Trophoblast cell (in vitro differentiated cells and primary cell): ENCODE measurements at regions not wholly inside any gene's neighbourhood (a gene's known extent, or its start where the extent isn't known, plus 50 kb on each side); places are given as distances from the start of the nearest gene placed in this dataset.

Experiments used
- DNase-seq, 2 donors: peaks; one replicate each; pipeline ENCODE4 v3.0.0-alpha.2; 2016
- H2AFZ ChIP-seq: 2 replicates; pipeline ENCODE4 v1.6.1; 2013; ENCODE audit warnings: low read length, moderate library complexity, mild to moderate bottlenecking; ENCODE audit not compliant: insufficient read depth, poor library complexity
- H2AK5ac ChIP-seq: 2 replicates; pipeline ENCODE4 v1.6.1; 2013; ENCODE audit warnings: mild to moderate bottlenecking, low read length
- H2BK120ac ChIP-seq: 2 replicates; pipeline ENCODE4 v1.6.1; 2013; ENCODE audit warnings: low read length, mild to moderate bottlenecking, moderate library complexity; ENCODE audit not compliant: insufficient read depth, poor library complexity
- H2BK12ac ChIP-seq: 2 replicates; pipeline ENCODE4 v1.6.1; 2013; ENCODE audit warnings: mild to moderate bottlenecking, low read length, moderate library complexity
- H2BK5ac ChIP-seq: 2 replicates; pipeline ENCODE4 v1.6.1; 2013; ENCODE audit warnings: low read length, low read depth, moderate library complexity, mild to moderate bottlenecking; ENCODE audit not compliant: poor library complexity
- H3K14ac ChIP-seq: 2 replicates; pipeline ENCODE4 v1.6.1; 2013; ENCODE audit warnings: mild to moderate bottlenecking, low read length
- H3K18ac ChIP-seq: 2 replicates; pipeline ENCODE4 v1.6.1; 2013; ENCODE audit warnings: mild to moderate bottlenecking, low read length
- H3K23ac ChIP-seq: 2 replicates; pipeline ENCODE4 v1.6.1; 2013; ENCODE audit warnings: low read length
- H3K27ac ChIP-seq: 2 replicates; pipeline ENCODE4 v1.5.1; 2013; ENCODE audit warnings: low read depth, mild to moderate bottlenecking, inconsistent platforms, low read length, moderate library complexity
- H3K27me3 ChIP-seq: 2 replicates; pipeline ENCODE4 v1.6.1; 2013; ENCODE audit warnings: inconsistent platforms, mild to moderate bottlenecking, low read length, moderate library complexity; ENCODE audit not compliant: insufficient read depth
- H3K36me3 ChIP-seq, 2 experiments: 1 replicate in 1 of 2; 2 replicates in 1 of 2; pipeline ENCODE4 v1.6.1; 2013; ENCODE audit warnings: low read length in 2 of 2, mild to moderate bottlenecking in 2 of 2, moderate library complexity in 1 of 2; ENCODE audit not compliant: insufficient read depth in 2 of 2, control insufficient read depth in 1 of 2
- H3K4ac ChIP-seq: 2 replicates; pipeline ENCODE4 v1.6.1; 2013; ENCODE audit warnings: low read depth, mild to moderate bottlenecking, low read length, moderate library complexity
- H3K4me1 ChIP-seq, 2 experiments: 1 replicate in 1 of 2; 2 replicates in 1 of 2; pipeline ENCODE4 v1.6.1; 2013; ENCODE audit warnings: low read length in 2 of 2, mild to moderate bottlenecking in 2 of 2, moderate library complexity in 1 of 2; ENCODE audit not compliant: insufficient read depth in 2 of 2, control insufficient read depth in 1 of 2
- H3K4me2 ChIP-seq: 2 replicates; pipeline ENCODE4 v1.6.1; 2013; ENCODE audit warnings: inconsistent platforms, mild to moderate bottlenecking, low read length, moderate library complexity
- H3K4me3 ChIP-seq: 2 replicates; pipeline ENCODE4 v1.5.1; 2013; ENCODE audit warnings: mild to moderate bottlenecking, low read depth, low read length, inconsistent platforms
- H3K79me1 ChIP-seq: one replicate; pipeline ENCODE4 v1.6.1; 2013; ENCODE audit warnings: low read length
- H3K79me2 ChIP-seq: 2 replicates; pipeline ENCODE4 v1.6.1; 2013; ENCODE audit warnings: low read length, mild to moderate bottlenecking; ENCODE audit not compliant: control insufficient read depth, insufficient read depth, poor library complexity
- H3K9ac ChIP-seq: 2 replicates; pipeline ENCODE4 v1.6.1; 2013; ENCODE audit warnings: mild to moderate bottlenecking, low read length
- H3K9me3 ChIP-seq: 2 replicates; pipeline ENCODE4 v1.6.1; 2013; ENCODE audit warnings: low read depth, mild to moderate bottlenecking, control low read depth, inconsistent platforms, low read length; ENCODE audit not compliant: insufficient read depth
- H4K12ac ChIP-seq: 2 replicates; pipeline ENCODE4 v1.6.1; 2013; ENCODE audit warnings: low read depth, mild to moderate bottlenecking, low read length, moderate library complexity
- H4K8ac ChIP-seq: 2 replicates; pipeline ENCODE4 v1.6.1; 2013; ENCODE audit warnings: low read depth, mild to moderate bottlenecking, low read length, moderate library complexity
- H4K91ac ChIP-seq: one replicate; pipeline ENCODE4 v1.6.1; 2013; ENCODE audit warnings: low read depth, mild to moderate bottlenecking, low read length, moderate library complexity
- WGBS: extraction: QIAGEN DNeasy Blood & Tissue Kit; methylation state at CpG from one replicate; pipeline ENCODE4 v1.1.7; 2013; ENCODE audit warnings: missing lambda C conversion rate; ENCODE audit not compliant: insufficient read length, insufficient coverage; ENCODE audit errors: extremely low coverage; 5-methylcytosine and 5-hydroxymethylcytosine counted together

DNA sequence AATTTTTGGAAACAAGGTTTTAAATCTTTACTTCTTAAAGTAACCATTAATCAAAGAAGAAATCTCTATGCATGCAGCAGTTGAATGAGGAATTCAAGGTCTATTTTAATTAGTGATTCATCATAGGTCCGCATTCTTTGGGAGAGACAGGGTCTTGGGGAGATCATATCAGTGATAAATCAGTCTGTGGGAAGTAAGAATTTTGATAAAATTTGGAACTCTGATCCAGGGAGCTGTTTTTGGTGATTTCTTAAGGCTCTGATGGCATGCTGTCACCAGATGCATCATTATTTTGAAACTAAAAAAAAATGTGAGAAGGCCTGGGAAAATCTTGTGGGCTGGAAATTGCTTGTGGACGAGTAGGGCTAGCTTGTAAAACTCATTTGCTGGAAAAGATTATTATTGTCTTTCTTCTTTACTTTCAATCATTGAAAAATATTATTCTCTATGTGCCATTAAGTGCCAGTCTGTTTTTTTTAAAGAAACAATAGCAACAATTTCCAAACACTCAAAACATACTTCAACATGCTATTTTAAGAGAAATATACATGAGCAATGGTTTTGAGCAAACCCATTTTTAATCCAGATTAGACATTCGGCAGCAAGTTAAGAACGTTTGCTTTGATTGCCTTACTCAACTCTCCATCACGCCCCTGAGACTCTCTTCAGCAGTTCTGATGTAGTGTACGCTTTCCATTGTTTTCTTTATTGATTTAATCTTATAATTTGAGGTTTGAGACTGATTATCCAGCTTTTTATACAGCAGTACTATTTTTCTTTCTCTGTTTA is 62.6 kb downstream of the ZBTB18 start:
- no CpG with 5 or more reads among the region's 6 CpGs for WGBS
- Histone ChIP-seq H2AK5ac (no peak overlapping the region), H2BK120ac (no peak overlapping the region), H3K27me3 (no peaks in the 10 kb centered on the region), H3K79me1 (no peaks in the 10 kb centered on the region), H2AFZ (no peak overlapping the region), H3K4me1 (no peaks in the 10 kb centered on the region), H4K8ac (no peak overlapping the region), H3K36me3 (no peaks in the 10 kb centered on the region), H3K4me3 (no peak overlapping the region), H2BK12ac (no peak overlapping the region), H3K27ac (no peak overlapping the region), H3K4ac (no peak overlapping the region), H3K79me2 (no peaks in the 10 kb centered on the region), H3K9ac (no peak overlapping the region), H4K91ac (no peak overlapping the region), H4K12ac (no peak overlapping the region), H3K14ac (no peak overlapping the region), H3K9me3 (no peaks in the 10 kb centered on the region), H3K18ac (no peak overlapping the region), H2BK5ac (no peak overlapping the region), H3K4me2 (no peak overlapping the region), H3K23ac (no peak overlapping the region)
- peak in 1 of 2 donors; percentile 23 for DNase-seq

DNA sequence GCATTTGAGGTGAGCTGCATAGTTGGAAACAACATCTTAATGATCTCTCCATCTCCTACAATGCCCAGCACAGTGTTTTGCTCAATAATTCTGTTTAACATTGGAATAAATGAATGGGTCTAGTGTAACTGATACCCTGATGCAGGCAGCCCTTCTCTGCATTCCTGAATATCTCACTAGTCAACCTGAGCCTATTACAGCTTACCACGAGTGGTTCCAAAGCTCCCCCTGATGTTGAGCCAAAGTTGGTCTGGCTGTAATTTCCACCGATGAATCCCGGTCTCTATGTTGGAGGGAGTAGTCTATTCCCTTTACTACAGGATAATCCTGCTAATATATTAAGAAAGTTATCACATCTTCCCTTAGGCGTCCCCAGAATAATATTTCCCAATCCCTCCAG is 63.8 kb downstream of the ZBTB18 start:
- no CpG with 5 or more reads among the region's 4 CpGs for WGBS
- Histone ChIP-seq H2BK12ac (no peak overlapping the region), H2AK5ac (no peak overlapping the region), H3K9me3 (no peaks in the 10 kb centered on the region), H3K14ac (no peak overlapping the region), H3K4me3 (no peak overlapping the region), H3K9ac (no peak overlapping the region), H3K79me1 (no peaks in the 10 kb centered on the region), H3K79me2 (no peaks in the 10 kb centered on the region), H4K91ac (no peak overlapping the region), H3K27ac (no peak overlapping the region), H4K8ac (no peak overlapping the region), H3K4ac (no peak overlapping the region), H2AFZ (no peak overlapping the region), H3K36me3 (no peaks in the 10 kb centered on the region), H2BK120ac (no peak overlapping the region), H3K23ac (no peak overlapping the region), H3K18ac (no peak overlapping the region), H4K12ac (no peak overlapping the region), H3K27me3 (no peaks in the 10 kb centered on the region), H3K4me1 (no peaks in the 10 kb centered on the region), H3K4me2 (no peak overlapping the region), H2BK5ac (no peak overlapping the region)
- peak; percentile 15 to 41 for DNase-seq

DNA sequence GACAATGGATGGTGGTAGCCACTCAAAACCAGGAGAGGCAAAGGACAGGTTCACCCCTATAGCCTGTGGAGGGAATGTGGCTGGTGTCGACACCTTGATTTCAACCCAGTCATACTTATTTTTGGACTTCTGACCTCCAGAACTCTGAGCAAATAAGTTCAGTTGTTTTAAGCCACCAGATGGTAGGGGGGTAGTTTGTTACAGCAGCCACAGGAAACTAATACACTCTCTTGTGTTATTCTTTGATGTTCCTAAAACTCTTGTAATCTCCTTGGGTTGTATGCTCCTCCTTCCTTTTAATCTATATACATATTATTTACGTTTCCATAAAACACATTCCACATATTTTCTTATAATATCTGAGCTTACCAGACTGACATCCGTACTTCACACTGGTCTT is 65.9 kb downstream of the ZBTB18 start:
- no peak for DNase-seq
- Histone ChIP-seq H2AFZ (no peak overlapping the region), H4K91ac (no peak overlapping the region), H3K14ac (no peak overlapping the region), H4K8ac (no peak overlapping the region), H3K36me3 (no peaks in the 10 kb centered on the region), H3K79me1 (no peaks in the 10 kb centered on the region), H3K4me2 (no peak overlapping the region), H3K9ac (no peak overlapping the region), H4K12ac (no peak overlapping the region), H3K27ac (no peak overlapping the region), H3K4me3 (no peak overlapping the region), H3K18ac (no peak overlapping the region), H2BK120ac (no peak overlapping the region), H3K4me1 (no peaks in the 10 kb centered on the region), H2BK5ac (no peak overlapping the region), H3K23ac (no peak overlapping the region), H3K79me2 (no peaks in the 10 kb centered on the region), H3K9me3 (no peaks in the 10 kb centered on the region), H3K4ac (no peak overlapping the region), H3K27me3 (no peaks in the 10 kb centered on the region), H2BK12ac (no peak overlapping the region), H2AK5ac (no peak overlapping the region)
- WGBS = 94% methylated on average over 1 of the region's 3 CpGs

GRCh38 chr1:244118109-244118761 is 67.2 kb downstream of the ZBTB18 start:
- Histone ChIP-seq H3K4me1 (no peaks in the 10 kb centered on the region), H3K27ac (no peak overlapping the region), H3K79me1 (no peaks in the 10 kb centered on the region), H3K9ac (no peak overlapping the region), H4K12ac (no peak overlapping the region), H2AFZ (no peak overlapping the region), H3K79me2 (no peaks in the 10 kb centered on the region), H2BK120ac (no peak overlapping the region), H3K18ac (no peak overlapping the region), H2AK5ac (no peak overlapping the region), H2BK12ac (no peak overlapping the region), H3K36me3 (no peaks in the 10 kb centered on the region), H3K23ac (no peak overlapping the region), H3K4ac (no peak overlapping the region), H2BK5ac (no peak overlapping the region), H3K9me3 (no peaks in the 10 kb centered on the region), H3K14ac (no peak overlapping the region), H3K4me3 (no peak overlapping the region), H4K91ac (no peak overlapping the region), H4K8ac (no peak overlapping the region), H3K27me3 (no peaks in the 10 kb centered on the region), H3K4me2 (no peak overlapping the region)
- DNase-seq = no peak
- no CpG with 5 or more reads among the region's 16 CpGs for WGBS
